KMS-11 (cell line): ENCODE measurements at regions not wholly inside any gene's neighbourhood (a gene's known extent, or its start where the extent isn't known, plus 50 kb on each side); places are given as distances from the start of the nearest gene placed in this dataset.

Experiments
- H2AFZ ChIP-seq: fragments of 200-600 bp; sonication (generic); 2 replicates; pipeline ENCODE4 v1.6.1; 2016; ENCODE audit warnings: antibody characterized with exemption, mixed run types, low read depth
- H3K27ac ChIP-seq: fragments of 200-600 bp; sonication (generic); 2 replicates; pipeline ENCODE4 v1.6.1; 2016; ENCODE audit warnings: mild to moderate bottlenecking, mixed run types
- H3K27me3 ChIP-seq: fragments of 200-600 bp; sonication (generic); 2 replicates; pipeline ENCODE4 v1.6.1; 2017; ENCODE audit warnings: mild to moderate bottlenecking, low read depth, mixed run types, moderate library complexity; ENCODE audit not compliant: insufficient read depth
- H3K36me3 ChIP-seq: fragments of 200-600 bp; sonication (generic); 2 replicates; pipeline ENCODE4 v1.6.1; 2017; ENCODE audit warnings: mild to moderate bottlenecking, mixed run types; ENCODE audit not compliant: insufficient read depth
- H3K4me1 ChIP-seq: fragments of 200-600 bp; sonication (generic); 2 replicates; pipeline ENCODE4 v1.6.1; 2016; ENCODE audit warnings: mild to moderate bottlenecking, low read depth, mixed run types; ENCODE audit not compliant: poor library complexity, severe bottlenecking
- H3K4me2 ChIP-seq: fragments of 200-600 bp; sonication (generic); 2 replicates; pipeline ENCODE4 v1.7.0; 2016; ENCODE audit warnings: mild to moderate bottlenecking, mixed run types
- H3K4me3 ChIP-seq: fragments of 200-600 bp; sonication (generic); IDR thresholded peaks from 2 replicates; pipeline ENCODE4 v1.6.1; 2017; ENCODE audit warnings: low read depth, low read length, mixed read lengths; ENCODE audit not compliant: insufficient read depth
- H3K79me2 ChIP-seq: fragments of 200-600 bp; sonication (generic); 2 replicates; pipeline ENCODE4 v1.6.1; 2016; ENCODE audit warnings: low read depth, mixed run types; ENCODE audit not compliant: insufficient read depth
- H3K9ac ChIP-seq: fragments of 200-600 bp; sonication (generic); 2 replicates; pipeline ENCODE4 v1.6.1; 2016; ENCODE audit warnings: mild to moderate bottlenecking, mixed run types
- H4K20me1 ChIP-seq: fragments of 200-600 bp; sonication (generic); 2 replicates; pipeline ENCODE4 v1.6.1; 2016; ENCODE audit warnings: mild to moderate bottlenecking, mixed run types; ENCODE audit not compliant: insufficient read depth
- TF ChIP-seq, protein P1 (sequence below): fragments of 200-600 bp; sonication (generic); conservative IDR thresholded peaks from 2 replicates; pipeline ENCODE4 v1.6.1; 2017; ENCODE audit warnings: low read depth, mild to moderate bottlenecking, antibody characterized with exemption, low read length, moderate library complexity, mixed read lengths

DNA sequence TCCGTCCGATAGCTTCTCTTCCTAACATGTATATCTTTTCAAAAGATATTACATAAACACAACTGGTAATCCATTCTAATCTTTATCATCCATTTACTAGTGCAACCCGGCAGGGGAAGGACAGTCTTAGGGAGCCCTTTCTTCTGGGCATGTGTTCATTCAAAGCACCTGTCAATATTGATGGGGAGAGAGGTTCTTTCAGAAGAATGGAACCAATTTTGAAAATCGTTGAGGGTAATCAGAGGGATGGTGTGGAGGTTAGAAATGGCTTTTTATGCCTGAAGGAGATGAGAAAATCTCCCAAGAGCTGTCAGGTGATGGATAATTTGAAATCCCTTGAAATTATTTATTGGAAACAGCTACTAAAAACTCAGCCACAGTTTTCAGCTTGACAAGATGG lies 561.9 kb upstream of the DCC start:
- H3K4me3 ChIP-seq = no peak overlapping the region
- TF ChIP-seq, protein P1, sequence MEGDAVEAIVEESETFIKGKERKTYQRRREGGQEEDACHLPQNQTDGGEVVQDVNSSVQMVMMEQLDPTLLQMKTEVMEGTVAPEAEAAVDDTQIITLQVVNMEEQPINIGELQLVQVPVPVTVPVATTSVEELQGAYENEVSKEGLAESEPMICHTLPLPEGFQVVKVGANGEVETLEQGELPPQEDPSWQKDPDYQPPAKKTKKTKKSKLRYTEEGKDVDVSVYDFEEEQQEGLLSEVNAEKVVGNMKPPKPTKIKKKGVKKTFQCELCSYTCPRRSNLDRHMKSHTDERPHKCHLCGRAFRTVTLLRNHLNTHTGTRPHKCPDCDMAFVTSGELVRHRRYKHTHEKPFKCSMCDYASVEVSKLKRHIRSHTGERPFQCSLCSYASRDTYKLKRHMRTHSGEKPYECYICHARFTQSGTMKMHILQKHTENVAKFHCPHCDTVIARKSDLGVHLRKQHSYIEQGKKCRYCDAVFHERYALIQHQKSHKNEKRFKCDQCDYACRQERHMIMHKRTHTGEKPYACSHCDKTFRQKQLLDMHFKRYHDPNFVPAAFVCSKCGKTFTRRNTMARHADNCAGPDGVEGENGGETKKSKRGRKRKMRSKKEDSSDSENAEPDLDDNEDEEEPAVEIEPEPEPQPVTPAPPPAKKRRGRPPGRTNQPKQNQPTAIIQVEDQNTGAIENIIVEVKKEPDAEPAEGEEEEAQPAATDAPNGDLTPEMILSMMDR = no peak
- H3K27me3 ChIP-seq = no peaks in the 10 kb centered on the region
- no peaks in the 10 kb centered on the region for H3K79me2 ChIP-seq
- H2AFZ ChIP-seq = no peak overlapping the region
- H4K20me1 ChIP-seq = no peaks in the 10 kb centered on the region
- H3K27ac ChIP-seq = no peak overlapping the region
- H3K9ac ChIP-seq = no peak overlapping the region
- H3K4me1 ChIP-seq = no peaks in the 10 kb centered on the region
- no peaks in the 10 kb centered on the region for H3K36me3 ChIP-seq
- no peak overlapping the region for H3K4me2 ChIP-seq

DNA sequence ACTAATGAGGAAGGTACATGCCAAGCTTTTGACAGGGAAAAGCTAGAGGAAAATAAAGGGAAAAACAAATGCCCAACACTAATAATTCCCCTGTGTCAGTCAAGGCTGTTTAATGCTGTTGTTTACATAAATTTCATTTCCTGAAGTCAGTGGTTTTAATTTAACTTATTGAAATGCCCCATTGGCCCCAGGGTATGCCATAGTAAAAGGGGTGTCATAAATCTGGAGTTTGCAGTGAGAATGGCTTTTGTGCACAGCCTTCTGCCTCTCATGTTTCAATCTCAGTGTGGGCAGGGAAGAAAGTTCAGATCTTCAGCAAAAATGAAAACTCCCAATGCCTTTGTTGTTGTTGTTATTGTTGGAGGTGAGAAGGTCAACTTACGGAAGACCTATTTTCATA lies 550.1 kb upstream of the DCC start:
- H3K27me3 ChIP-seq = no peaks in the 10 kb centered on the region
- H3K27ac ChIP-seq = no peak overlapping the region
- H3K9ac ChIP-seq = no peak overlapping the region
- TF ChIP-seq, protein P1 = no peak
- H3K4me3 ChIP-seq = no peak overlapping the region
- H3K4me2 ChIP-seq = no peak overlapping the region
- no peak overlapping the region for H2AFZ ChIP-seq
- no peaks in the 10 kb centered on the region for H3K4me1 ChIP-seq
- H3K79me2 ChIP-seq = no peaks in the 10 kb centered on the region
- H3K36me3 ChIP-seq = no peaks in the 10 kb centered on the region
- H4K20me1 ChIP-seq = no peaks in the 10 kb centered on the region

DNA sequence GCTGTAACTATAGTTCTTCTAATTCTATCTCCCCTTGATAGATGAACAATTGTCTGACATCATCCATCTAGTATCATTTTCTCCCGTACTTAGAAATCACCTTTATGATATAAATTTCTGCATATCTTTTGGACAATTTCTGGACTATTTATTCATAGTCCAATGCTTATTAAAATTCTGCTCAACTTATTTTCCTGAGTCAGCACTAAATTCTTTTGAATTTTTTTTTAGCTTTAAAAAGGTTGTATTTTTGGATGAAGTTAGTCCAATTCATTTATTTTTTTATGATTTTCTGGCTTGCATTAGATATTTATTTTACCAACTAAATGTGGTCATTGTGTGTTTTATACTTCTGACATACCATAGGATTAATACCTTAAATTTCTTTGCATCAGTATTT lies 538.5 kb upstream of the DCC start:
- Histone ChIP-seq H4K20me1 (no peaks in the 10 kb centered on the region), H3K4me1 (no peaks in the 10 kb centered on the region), H2AFZ (no peak overlapping the region), H3K9ac (no peak overlapping the region), H3K27me3 (no peaks in the 10 kb centered on the region), H3K27ac (no peak overlapping the region), H3K79me2 (no peaks in the 10 kb centered on the region), H3K4me2 (no peak overlapping the region), H3K36me3 (no peaks in the 10 kb centered on the region), H3K4me3 (no peak overlapping the region)
- TF ChIP-seq, protein P1 = no peak

DNA sequence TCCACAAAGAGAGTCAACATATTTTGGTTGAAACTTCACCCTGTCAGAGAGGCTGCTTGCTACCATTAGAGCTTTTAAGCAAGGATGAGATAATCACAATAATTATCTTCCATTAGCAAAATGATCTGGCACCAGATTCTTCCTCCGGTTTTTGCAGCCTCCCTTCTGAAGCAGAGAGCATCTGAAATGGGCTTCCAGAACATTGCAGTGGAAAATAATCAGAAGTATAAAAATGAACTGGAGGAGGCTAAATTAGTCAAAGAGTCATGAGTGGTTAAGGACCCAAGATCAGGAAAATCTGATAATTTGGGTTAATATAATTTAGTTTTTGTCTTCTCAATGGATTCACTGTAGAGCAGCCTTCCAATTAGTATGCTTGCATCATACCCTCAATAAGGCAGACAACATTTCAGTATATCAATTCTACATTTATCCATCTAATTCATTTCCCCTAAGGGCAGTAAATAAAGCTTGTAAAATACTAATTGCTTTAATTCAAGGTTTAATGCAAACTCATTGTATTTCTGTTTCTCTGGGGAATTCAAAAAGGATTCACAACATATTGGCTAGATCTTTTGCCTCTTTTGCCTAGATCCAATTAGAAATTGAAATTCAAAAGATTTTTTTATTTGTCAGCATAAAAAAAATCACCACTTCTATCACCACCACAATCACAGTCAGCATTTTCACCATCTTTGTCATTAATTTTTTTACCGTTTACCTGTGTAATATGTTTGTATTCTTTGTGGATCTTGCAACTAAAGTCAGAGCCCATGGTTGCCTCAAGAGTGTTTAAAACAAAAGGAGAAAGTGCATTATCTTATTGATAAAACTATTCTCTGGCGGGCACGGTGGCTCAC lies 537.2 kb upstream of the DCC start:
- H3K4me1 ChIP-seq = no peaks in the 10 kb centered on the region
- TF ChIP-seq, protein P1 = no peak
- no peak overlapping the region for H3K4me2 ChIP-seq
- no peaks in the 10 kb centered on the region for H3K36me3 ChIP-seq
- no peaks in the 10 kb centered on the region for H3K27me3 ChIP-seq
- no peak overlapping the region for H2AFZ ChIP-seq
- H3K79me2 ChIP-seq = no peaks in the 10 kb centered on the region
- no peaks in the 10 kb centered on the region for H4K20me1 ChIP-seq
- H3K9ac ChIP-seq = no peak overlapping the region
- H3K27ac ChIP-seq = no peak overlapping the region
- no peak overlapping the region for H3K4me3 ChIP-seq
